ENCODE measurements at regions not wholly inside any gene's neighbourhood (a gene's known extent, or its start where the extent isn't known, plus 50 kb on each side); places are given as distances from the start of the nearest gene placed in this dataset.

DNA sequence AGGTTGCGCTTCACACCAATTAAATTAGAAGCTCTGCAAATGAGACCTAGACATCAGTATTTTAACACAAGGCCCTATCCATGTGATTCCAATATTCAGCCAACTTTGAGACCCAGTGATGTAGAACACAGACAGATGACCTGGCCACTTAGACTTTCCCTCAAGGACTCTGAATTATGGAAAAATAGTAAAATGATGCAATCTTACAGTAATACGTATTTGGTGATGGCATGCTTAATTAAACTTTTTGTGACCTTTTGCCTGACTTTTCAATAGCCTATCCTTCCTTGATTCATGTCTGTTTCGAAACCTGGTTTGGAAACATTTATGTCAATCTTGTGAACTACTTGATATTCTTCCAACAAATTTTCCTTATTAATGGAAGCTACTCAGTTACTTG is 521.2 kb downstream of the KCNA4 start:
- BruUV-seq (replicated peaks) = no TSS peak
- no peak overlapping the region for H3K4me2 ChIP-seq (ENCODE audit: low read length)
- ChIA-PET CTCF (no interaction called here), POLR2A (ENCODE audit: unreplicated experiment) (no interaction called here)
- no peak overlapping the region for H3K27ac ChIP-seq (ENCODE audit: low read length)
- ATAC-seq (no peak), DNase-seq (no peak)
- H3K9me2 ChIP-seq (replicated peaks; ENCODE audit: low read length) = no peaks in the 10 kb centered on the region
- H3K4me3 ChIP-seq (ENCODE audit: low read length) = no peak overlapping the region
- H3K4me1 ChIP-seq (ENCODE audit: insufficient read depth, low read length) = no peaks in the 10 kb centered on the region
- H4K20me1 ChIP-seq (ENCODE audit: low read length) = no peaks in the 10 kb centered on the region
- no peaks in the 10 kb centered on the region for H3K9me3 ChIP-seq (ENCODE audit: low read length)
- TF ChIP-seq, protein P1, sequence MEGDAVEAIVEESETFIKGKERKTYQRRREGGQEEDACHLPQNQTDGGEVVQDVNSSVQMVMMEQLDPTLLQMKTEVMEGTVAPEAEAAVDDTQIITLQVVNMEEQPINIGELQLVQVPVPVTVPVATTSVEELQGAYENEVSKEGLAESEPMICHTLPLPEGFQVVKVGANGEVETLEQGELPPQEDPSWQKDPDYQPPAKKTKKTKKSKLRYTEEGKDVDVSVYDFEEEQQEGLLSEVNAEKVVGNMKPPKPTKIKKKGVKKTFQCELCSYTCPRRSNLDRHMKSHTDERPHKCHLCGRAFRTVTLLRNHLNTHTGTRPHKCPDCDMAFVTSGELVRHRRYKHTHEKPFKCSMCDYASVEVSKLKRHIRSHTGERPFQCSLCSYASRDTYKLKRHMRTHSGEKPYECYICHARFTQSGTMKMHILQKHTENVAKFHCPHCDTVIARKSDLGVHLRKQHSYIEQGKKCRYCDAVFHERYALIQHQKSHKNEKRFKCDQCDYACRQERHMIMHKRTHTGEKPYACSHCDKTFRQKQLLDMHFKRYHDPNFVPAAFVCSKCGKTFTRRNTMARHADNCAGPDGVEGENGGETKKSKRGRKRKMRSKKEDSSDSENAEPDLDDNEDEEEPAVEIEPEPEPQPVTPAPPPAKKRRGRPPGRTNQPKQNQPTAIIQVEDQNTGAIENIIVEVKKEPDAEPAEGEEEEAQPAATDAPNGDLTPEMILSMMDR (conservative IDR thresholded peaks at IDR 0.05; ENCODE audit: low read depth, low read length) = no peak
- no peak for TF ChIP-seq EZH2 (IDR thresholded peaks at IDR 0.05; ENCODE audit: low read length, unreplicated experiment)
- TF ChIP-seq EZH2phosphoT487 (IDR thresholded peaks at IDR 0.05; ENCODE audit: borderline replicate concordance, low read length) = no peak
- no peaks in the 10 kb centered on the region for H3K27me3 ChIP-seq (ENCODE audit: low read length)
- intact Hi-C loops (cut with micrococcal nuclease) = no loop called here
- H3K9ac ChIP-seq (ENCODE audit: low read length) = no peak overlapping the region
- no peak overlapping the region for H2AFZ ChIP-seq (ENCODE audit: low read length)
- H3F3A ChIP-seq (ENCODE audit: low read length, unreplicated experiment) = no peaks in the 10 kb centered on the region
- no peaks in the 10 kb centered on the region for H3K79me2 ChIP-seq (ENCODE audit: low read length)
- H3K36me3 ChIP-seq (ENCODE audit: low read depth, low read length) = no peaks in the 10 kb centered on the region

- POLR2A ChIA-PET (ENCODE audit: unreplicated experiment) = no interaction called here
Measured at GRCh38 chr11:29490938-29491337, 525.9 kb downstream of the KCNA4 start.

DNA sequence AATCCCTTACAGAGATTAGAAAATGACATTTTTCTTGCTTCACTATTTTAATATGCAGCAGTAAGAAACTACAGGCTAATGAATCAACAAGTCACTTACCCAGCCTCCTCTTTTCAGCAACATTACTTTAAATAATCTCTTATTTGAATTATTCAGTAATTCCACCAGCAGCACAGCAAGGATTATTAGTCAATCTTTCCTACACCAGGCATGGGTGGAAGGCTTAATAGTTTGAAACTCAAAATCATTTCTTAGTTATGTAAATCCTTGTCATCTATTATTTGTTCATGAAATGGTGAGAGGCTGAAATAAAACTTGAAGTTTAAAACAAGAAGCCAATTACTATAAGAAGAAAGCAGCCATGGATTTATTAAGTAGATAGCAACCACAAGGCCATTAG is 530.5 kb downstream of the KCNA4 start:
- Histone ChIP-seq H3K9me2 (replicated peaks; ENCODE audit: low read length) (no peaks in the 10 kb centered on the region), H3K79me2 (ENCODE audit: low read length) (no peaks in the 10 kb centered on the region), H3K9me3 (ENCODE audit: low read length) (no peaks in the 10 kb centered on the region), H3K9ac (ENCODE audit: low read length) (no peak overlapping the region), H3K27me3 (ENCODE audit: low read length) (no peaks in the 10 kb centered on the region), H2AFZ (ENCODE audit: low read length) (no peak overlapping the region), H3F3A (ENCODE audit: low read length, unreplicated experiment) (no peaks in the 10 kb centered on the region), H3K4me2 (ENCODE audit: low read length) (no peak overlapping the region), H4K20me1 (ENCODE audit: low read length) (no peaks in the 10 kb centered on the region), H3K4me1 (ENCODE audit: insufficient read depth, low read length) (no peaks in the 10 kb centered on the region), H3K27ac (ENCODE audit: low read length) (no peak overlapping the region), H3K4me3 (ENCODE audit: low read length) (no peak overlapping the region), H3K36me3 (ENCODE audit: low read depth, low read length) (no peaks in the 10 kb centered on the region)
- ATAC-seq = no peak
- intact Hi-C loops (cut with micrococcal nuclease) = no loop called here
- no TSS peak for BruUV-seq (replicated peaks)
- no peak for DNase-seq
- ChIA-PET CTCF (no interaction called here), POLR2A (ENCODE audit: unreplicated experiment) (no interaction called here)
- TF ChIP-seq, protein P1 (conservative IDR thresholded peaks at IDR 0.05; ENCODE audit: low read depth, low read length) = no peak
- TF ChIP-seq EZH2phosphoT487 (IDR thresholded peaks at IDR 0.05; ENCODE audit: borderline replicate concordance, low read length) = no peak
- TF ChIP-seq EZH2 (IDR thresholded peaks at IDR 0.05; ENCODE audit: low read length, unreplicated experiment) = no peak

More at GRCh38 chr11:29490938-29491337, 525.9 kb downstream of the KCNA4 start:
- no peak for ATAC-seq
- Histone ChIP-seq H2AFZ (ENCODE audit: low read length) (no peak overlapping the region), H3K4me3 (ENCODE audit: low read length) (no peak overlapping the region), H3K36me3 (ENCODE audit: low read depth, low read length) (no peaks in the 10 kb centered on the region), H3K9me3 (ENCODE audit: low read length) (no peaks in the 10 kb centered on the region), H3K9me2 (replicated peaks; ENCODE audit: low read length) (no peaks in the 10 kb centered on the region), H3K27ac (ENCODE audit: low read length) (no peak overlapping the region), H3K4me1 (ENCODE audit: insufficient read depth, low read length) (no peaks in the 10 kb centered on the region), H3K9ac (ENCODE audit: low read length) (no peak overlapping the region), H3K4me2 (ENCODE audit: low read length) (no peak overlapping the region), H3F3A (ENCODE audit: low read length, unreplicated experiment) (no peaks in the 10 kb centered on the region), H4K20me1 (ENCODE audit: low read length) (no peaks in the 10 kb centered on the region), H3K27me3 (ENCODE audit: low read length) (no peaks in the 10 kb centered on the region), H3K79me2 (ENCODE audit: low read length) (no peaks in the 10 kb centered on the region)
- DNase-seq = no peak
- CTCF ChIA-PET = no interaction called here
- intact Hi-C loops (cut with micrococcal nuclease) = no loop called here
- TF ChIP-seq EZH2 (IDR thresholded peaks at IDR 0.05; ENCODE audit: low read length, unreplicated experiment) (no peak), EZH2phosphoT487 (IDR thresholded peaks at IDR 0.05; ENCODE audit: borderline replicate concordance, low read length) (no peak)
- TF ChIP-seq, protein P1 (conservative IDR thresholded peaks at IDR 0.05; ENCODE audit: low read depth, low read length) = no peak
- BruUV-seq (replicated peaks) = no TSS peak
